Stomach (tissue), 8 donors: ENCODE measurements at regions not wholly inside any gene's neighbourhood (a gene's known extent, or its start where the extent isn't known, plus 50 kb on each side); places are given as distances from the start of the nearest gene placed in this dataset.
A peak's percentile ranks its signal among the peaks of the same experiment; 100 is the strongest.

Source experiments
- DNase-seq, 2 donors: peaks; one replicate each; pipeline versions ENCODE4 v3.0.0 to v3.0.0-alpha.2; 2013 to 2019
- H3K27ac ChIP-seq, 5 donors: fragments of 200-600 bp in 4 of 5; sonication (generic) in 4 of 5; one replicate each; pipeline ENCODE4 v1.5.1; 2013 to 2019; ENCODE audit warnings: mild to moderate bottlenecking in 1 of 5, moderate library complexity in 1 of 5
- H3K27me3 ChIP-seq, 3 donors: fragments of 200-600 bp; sonication (generic); one replicate each; pipeline ENCODE4 v1.5.1; 2017 to 2019; ENCODE audit warnings: mixed run types in 1 of 3
- H3K36me3 ChIP-seq, 4 donors: fragments of 200-600 bp; sonication (generic); 1 replicate in 3 of 4; 2 replicates in 1 of 4; pipeline ENCODE4 v1.5.1; 2016 to 2019
- H3K4me1 ChIP-seq, 4 donors: fragments of 200-600 bp; sonication (generic); one replicate each; pipeline ENCODE4 v1.5.1; 2016 to 2019
- H3K4me3 ChIP-seq, 4 donors: fragments of 200-600 bp; sonication (generic) in 3 of 4; one replicate each; pipeline ENCODE4 v1.5.1; 2016 to 2019; ENCODE audit warnings: mild to moderate bottlenecking in 1 of 4
- H3K9me3 ChIP-seq, 4 donors: fragments of 200-600 bp; sonication (generic); one replicate each; pipeline ENCODE4 v1.5.1; 2016 to 2019
- CTCF ChIP-seq, 7 experiments: fragments of 450-650 bp in 4 of 7; fragments of 200-600 bp in 3 of 7; sonication (generic) in 3 of 7; IDR thresholded peaks; one replicate each; pipeline ENCODE4 v1.5.1; 2016 to 2019; ENCODE audit warnings: antibody characterized with exemption in 7 of 7, control low read depth in 2 of 7, mild to moderate bottlenecking in 1 of 7
- EP300 ChIP-seq: sonication (generic); formaldehyde crosslinking; IDR thresholded peaks from one replicate; pipeline ENCODE4 v1.6.1; 2017; ENCODE audit warnings: antibody characterized with exemption
- POLR2A ChIP-seq, 4 donors: fragments of 450-650 bp; IDR thresholded peaks; one replicate each; pipeline ENCODE4 v1.6.1; 2016; ENCODE audit warnings: antibody characterized with exemption in 4 of 4, control low read depth in 2 of 4, mild to moderate bottlenecking in 1 of 4, moderate library complexity in 1 of 4
- POLR2AphosphoS5 ChIP-seq, 3 donors: sonication (generic); formaldehyde crosslinking; IDR thresholded peaks; one replicate each; pipeline ENCODE4 v1.6.1; 2016; ENCODE audit warnings: antibody characterized with exemption in 3 of 3
- WGBS, 5 donors: extraction: QIAGEN DNeasy Blood & Tissue Kit in 3 of 5; methylation state at CpG; one replicate each; pipeline versions ENCODE4 v1.1.5 to v1.1.7; 2013 to 2018; 5-methylcytosine and 5-hydroxymethylcytosine counted together
- intact Hi-C: fragments of 100-400 bp; cut with DNase I; formaldehyde crosslinking; loops from one replicate; pipeline ENCODE4 v1.15.1; 2023; ENCODE audit warnings: low total_unique reads
- donor health status: healthy with polysubstance abuse.
- donor health status: Bipolar disorder and iron deficiency.
- donor health status: healthy.

- Histone ChIP-seq H3K4me3 (no peak overlapping the region), H3K27ac (no peak overlapping the region), H3K36me3 (no peaks in the 10 kb centered on the region), H3K27me3 (no peaks in the 10 kb centered on the region), H3K9me3 (no peaks in the 10 kb centered on the region), H3K4me1 (no peaks in the 10 kb centered on the region)
- intact Hi-C loops, result no loop called here
- no peak for DNase-seq
- 71 to 83% (median 75%) methylated on average over 5 of the region's 5 CpGs for WGBS, 5 donors
- TF ChIP-seq CTCF (IDR thresholded peaks at IDR 0.05), result no peak
- TF ChIP-seq POLR2A (IDR thresholded peaks at IDR 0.05), result no peak
- TF ChIP-seq POLR2AphosphoS5 (IDR thresholded peaks at IDR 0.05), result no peak
- no peak for TF ChIP-seq EP300
Observed at GRCh38 chr20:12199703-12200102, 282.0 kb downstream of the BTBD3 start.

GRCh38 chr20:12201289-12201991 lies 283.7 kb downstream of the BTBD3 start:
- Histone ChIP-seq H3K36me3 (no peaks in the 10 kb centered on the region), H3K27ac (no peak overlapping the region), H3K9me3 (no peaks in the 10 kb centered on the region), H3K4me1 (no peaks in the 10 kb centered on the region), H3K4me3 (no peak overlapping the region), H3K27me3 (no peaks in the 10 kb centered on the region)
- DNase-seq, result peak in 1 of 2 donors; percentile 44
- intact Hi-C loops, result no loop called here
- WGBS, 5 donors, result 80 to 86% (median 85%) methylated on average over 5 of the region's 5 CpGs
- TF ChIP-seq EP300 (no peak), CTCF (IDR thresholded peaks at IDR 0.05) (no peak), POLR2A (IDR thresholded peaks at IDR 0.05) (no peak), POLR2AphosphoS5 (IDR thresholded peaks at IDR 0.05) (no peak)

- Histone ChIP-seq H3K4me1 (no peaks in the 10 kb centered on the region), H3K36me3 (no peaks in the 10 kb centered on the region), H3K9me3 (no peaks in the 10 kb centered on the region), H3K27me3 (no peaks in the 10 kb centered on the region), H3K27ac (no peak overlapping the region), H3K4me3 (no peak overlapping the region)
- TF ChIP-seq POLR2AphosphoS5 (IDR thresholded peaks at IDR 0.05), result no peak
- TF ChIP-seq CTCF (IDR thresholded peaks at IDR 0.05), result no peak
- TF ChIP-seq POLR2A (IDR thresholded peaks at IDR 0.05), result no peak
- intact Hi-C loops, result no loop called here
- no peak for DNase-seq
Observed at GRCh38 chr20:12203399-12203798, 285.7 kb downstream of the BTBD3 start.

- H3K4me3 ChIP-seq, result no peak overlapping the region
- H3K9me3 ChIP-seq, result no peaks in the 10 kb centered on the region
- no peaks in the 10 kb centered on the region for H3K27me3 ChIP-seq
- H3K36me3 ChIP-seq, result no peaks in the 10 kb centered on the region
- WGBS, 5 donors, result 71 to 84% (median 76%) methylated on average over 1 of the region's 1 CpG
- intact Hi-C loops, result no loop called here
- no peak for TF ChIP-seq POLR2AphosphoS5 (IDR thresholded peaks at IDR 0.05)
- TF ChIP-seq POLR2A (IDR thresholded peaks at IDR 0.05), result no peak
- no peak for TF ChIP-seq EP300
- no peak for TF ChIP-seq CTCF (IDR thresholded peaks at IDR 0.05)
- H3K4me1 ChIP-seq, result no peaks in the 10 kb centered on the region
- H3K27ac ChIP-seq, result no peak overlapping the region
- DNase-seq, result no peak
Observed at GRCh38 chr20:12203981-12204380, 286.3 kb downstream of the BTBD3 start.
